DND-41 (cell line): ENCODE measurements at regions not wholly inside any gene's neighbourhood (a gene's known extent, or its start where the extent isn't known, plus 50 kb on each side); places are given as distances from the start of the nearest gene placed in this dataset.

Source experiments
- EZH2 ChIP-seq: IDR thresholded peaks from 3 replicates; pipeline ENCODE4 v1.6.1; 2012; ENCODE audit warnings: borderline replicate concordance, low read depth, mild to moderate bottlenecking, moderate library complexity, low read length, inconsistent platforms; ENCODE audit not compliant: severe bottlenecking
- TF ChIP-seq, protein P1 (sequence below): IDR thresholded peaks from 2 replicates; pipeline ENCODE4 v1.5.1; 2012; ENCODE audit warnings: borderline replicate concordance, low read length, moderate library complexity, mild to moderate bottlenecking; ENCODE audit not compliant: poor library complexity, severe bottlenecking; ENCODE audit errors: extremely low read depth

DNA sequence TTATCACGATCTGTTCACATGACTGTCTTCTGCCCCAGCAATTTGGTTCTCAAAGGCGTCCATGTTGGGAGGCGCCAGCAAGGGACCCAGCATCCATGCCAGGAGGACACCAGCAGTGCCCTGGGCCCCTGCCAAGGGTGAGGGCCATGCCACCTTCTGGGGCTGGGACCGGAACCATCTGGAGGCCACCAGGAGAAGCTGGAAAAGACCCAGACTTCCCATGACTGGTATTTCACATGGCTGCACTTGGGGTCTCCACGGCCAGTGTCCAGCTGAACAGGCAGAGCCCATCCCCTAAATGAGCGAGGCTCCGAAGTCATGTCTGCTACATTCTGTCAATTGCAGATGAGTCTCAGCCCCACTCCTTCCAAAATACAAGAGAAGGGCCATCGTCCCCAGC lies 306.8 kb upstream of the HS6ST1 start:
- no peak for TF ChIP-seq EZH2
- TF ChIP-seq, protein P1, sequence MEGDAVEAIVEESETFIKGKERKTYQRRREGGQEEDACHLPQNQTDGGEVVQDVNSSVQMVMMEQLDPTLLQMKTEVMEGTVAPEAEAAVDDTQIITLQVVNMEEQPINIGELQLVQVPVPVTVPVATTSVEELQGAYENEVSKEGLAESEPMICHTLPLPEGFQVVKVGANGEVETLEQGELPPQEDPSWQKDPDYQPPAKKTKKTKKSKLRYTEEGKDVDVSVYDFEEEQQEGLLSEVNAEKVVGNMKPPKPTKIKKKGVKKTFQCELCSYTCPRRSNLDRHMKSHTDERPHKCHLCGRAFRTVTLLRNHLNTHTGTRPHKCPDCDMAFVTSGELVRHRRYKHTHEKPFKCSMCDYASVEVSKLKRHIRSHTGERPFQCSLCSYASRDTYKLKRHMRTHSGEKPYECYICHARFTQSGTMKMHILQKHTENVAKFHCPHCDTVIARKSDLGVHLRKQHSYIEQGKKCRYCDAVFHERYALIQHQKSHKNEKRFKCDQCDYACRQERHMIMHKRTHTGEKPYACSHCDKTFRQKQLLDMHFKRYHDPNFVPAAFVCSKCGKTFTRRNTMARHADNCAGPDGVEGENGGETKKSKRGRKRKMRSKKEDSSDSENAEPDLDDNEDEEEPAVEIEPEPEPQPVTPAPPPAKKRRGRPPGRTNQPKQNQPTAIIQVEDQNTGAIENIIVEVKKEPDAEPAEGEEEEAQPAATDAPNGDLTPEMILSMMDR = no peak
